ENCODE measurements at regions not wholly inside any gene's neighbourhood (a gene's known extent, or its start where the extent isn't known, plus 50 kb on each side); places are given as distances from the start of the nearest gene placed in this dataset.
"Not testable (repeated sequence)": the region's sequence is repeated elsewhere in the genome, so short reads cannot be mapped to it uniquely, and the experiment has no call there.

DNA sequence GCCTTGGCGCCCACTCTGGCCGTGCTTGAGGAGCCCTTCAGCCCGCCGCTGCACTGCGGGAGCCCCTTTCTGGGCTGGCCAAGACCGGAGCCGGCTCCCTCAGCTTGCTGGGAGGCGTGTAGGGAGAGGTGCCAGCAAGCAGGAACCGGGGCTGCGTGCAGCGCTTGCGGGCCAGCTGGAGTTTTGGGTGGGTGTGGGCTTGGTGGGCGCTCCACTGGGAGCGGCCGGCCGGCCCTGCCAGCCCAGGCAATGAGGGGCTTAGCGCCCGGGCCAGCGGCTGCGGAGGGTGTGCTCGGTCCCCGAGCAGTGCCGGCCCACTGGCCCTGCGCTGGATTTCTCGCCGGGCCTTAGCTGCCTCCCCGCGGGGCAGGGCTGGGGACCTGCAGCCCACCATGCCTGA, 204.9 kb upstream of the HNRNPA3 start:
- TF ChIP-seq, protein P1, sequence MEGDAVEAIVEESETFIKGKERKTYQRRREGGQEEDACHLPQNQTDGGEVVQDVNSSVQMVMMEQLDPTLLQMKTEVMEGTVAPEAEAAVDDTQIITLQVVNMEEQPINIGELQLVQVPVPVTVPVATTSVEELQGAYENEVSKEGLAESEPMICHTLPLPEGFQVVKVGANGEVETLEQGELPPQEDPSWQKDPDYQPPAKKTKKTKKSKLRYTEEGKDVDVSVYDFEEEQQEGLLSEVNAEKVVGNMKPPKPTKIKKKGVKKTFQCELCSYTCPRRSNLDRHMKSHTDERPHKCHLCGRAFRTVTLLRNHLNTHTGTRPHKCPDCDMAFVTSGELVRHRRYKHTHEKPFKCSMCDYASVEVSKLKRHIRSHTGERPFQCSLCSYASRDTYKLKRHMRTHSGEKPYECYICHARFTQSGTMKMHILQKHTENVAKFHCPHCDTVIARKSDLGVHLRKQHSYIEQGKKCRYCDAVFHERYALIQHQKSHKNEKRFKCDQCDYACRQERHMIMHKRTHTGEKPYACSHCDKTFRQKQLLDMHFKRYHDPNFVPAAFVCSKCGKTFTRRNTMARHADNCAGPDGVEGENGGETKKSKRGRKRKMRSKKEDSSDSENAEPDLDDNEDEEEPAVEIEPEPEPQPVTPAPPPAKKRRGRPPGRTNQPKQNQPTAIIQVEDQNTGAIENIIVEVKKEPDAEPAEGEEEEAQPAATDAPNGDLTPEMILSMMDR (conservative IDR thresholded peaks at IDR 0.05 in 1 of 2, IDR thresholded peaks at IDR 0.05 in 1 of 2; ENCODE audit: extremely low read depth in 1 of 2, insufficient read depth in 1 of 2, low read depth in 1 of 2, low read length in 2 of 2), result not testable (repeated sequence)
- not testable (repeated sequence) for TF ChIP-seq EZH2 (IDR thresholded peaks at IDR 0.05; ENCODE audit: borderline replicate concordance, low read length)
